COLO668 (cell line): ENCODE measurements at regions not wholly inside any gene's neighbourhood (a gene's known extent, or its start where the extent isn't known, plus 50 kb on each side); places are given as distances from the start of the nearest gene placed in this dataset.
"Not testable (repeated sequence)": the region's sequence is repeated elsewhere in the genome, so short reads cannot be mapped to it uniquely, and the experiment has no call there.

Source experiments
- DNase-seq: peaks from one replicate; lab custom pipeline; 2025; ENCODE audit not compliant: unreplicated experiment; lab: John Stamatoyannopoulos, UW

GRCh38 chr2:184993746-184994145, 395.4 kb downstream of the ZNF804A start:
- DNase-seq, result no peak

- no peak for DNase-seq
Observed at GRCh38 chr2:185006481-185006880, 408.2 kb downstream of the ZNF804A start.

GRCh38 chr2:185012643-185013042, 414.3 kb downstream of the ZNF804A start:
- DNase-seq, result no peak

GRCh38 chr2:185014076-185014475, 415.7 kb downstream of the ZNF804A start:
- no peak for DNase-seq

GRCh38 chr2:185025891-185026290, 427.6 kb downstream of the ZNF804A start:
- DNase-seq, result not testable (repeated sequence)

GRCh38 chr2:185035906-185036305, 437.6 kb downstream of the ZNF804A start:
- no peak for DNase-seq

GRCh38 chr2:185044323-185044874, 446.1 kb downstream of the ZNF804A start:
- DNase-seq, result no peak

- DNase-seq, result no peak
Observed at GRCh38 chr2:185050804-185051203, 452.5 kb downstream of the ZNF804A start.

GRCh38 chr2:185063761-185064160, 465.4 kb downstream of the ZNF804A start:
- DNase-seq, result no peak

GRCh38 chr2:185066128-185066527, 467.8 kb downstream of the ZNF804A start:
- DNase-seq, result no peak

- DNase-seq, result no peak
Observed at GRCh38 chr2:185069107-185069506, 470.8 kb downstream of the ZNF804A start.

- no peak for DNase-seq
Observed at GRCh38 chr2:185074156-185074555, 475.8 kb downstream of the ZNF804A start.

GRCh38 chr2:185082749-185083148, 484.4 kb downstream of the ZNF804A start:
- no peak for DNase-seq

- no peak for DNase-seq
Observed at GRCh38 chr2:185108588-185108987, 510.3 kb downstream of the ZNF804A start.

- no peak for DNase-seq
Observed at GRCh38 chr2:185127412-185127811, 529.1 kb downstream of the ZNF804A start.

- DNase-seq, result peak; percentile 4
Observed at GRCh38 chr2:185128346-185128745, 530.0 kb downstream of the ZNF804A start.

- no peak for DNase-seq
Observed at GRCh38 chr2:185128996-185129395, 530.7 kb downstream of the ZNF804A start.

- DNase-seq, result no peak
Observed at GRCh38 chr2:185130685-185131084, 532.4 kb downstream of the ZNF804A start.

- no peak for DNase-seq
Observed at GRCh38 chr2:185132501-185133041, 534.2 kb downstream of the ZNF804A start.

GRCh38 chr2:185137700-185138099, 539.4 kb downstream of the ZNF804A start:
- DNase-seq, result no peak

GRCh38 chr2:185142677-185143076, 544.3 kb downstream of the ZNF804A start:
- no peak for DNase-seq

- DNase-seq, result peak; percentile 46
Observed at GRCh38 chr2:185144159-185144919, 546.0 kb downstream of the ZNF804A start.
